Neural cell (in vitro differentiated cells): ENCODE measurements at regions not wholly inside any gene's neighbourhood (a gene's known extent, or its start where the extent isn't known, plus 50 kb on each side); places are given as distances from the start of the nearest gene placed in this dataset.

Experiments
- H2AFZ ChIP-seq: fragments of 200-600, 300-800 bp; sonication (generic), shearing (Covaris generic); 2 replicates; pipeline ENCODE4 v1.6.0; 2014; ENCODE audit warnings: low read depth, mild to moderate bottlenecking, antibody characterized with exemption, low read length, moderate library complexity
- H3F3A ChIP-seq: fragments of 200-600 bp; shearing (Covaris generic); 2 replicates; pipeline ENCODE4 v1.6.1; 2016; ENCODE audit warnings: mild to moderate bottlenecking, moderate library complexity, mixed read lengths, antibody characterized with exemption, low read length; ENCODE audit not compliant: insufficient read depth, poor library complexity, severe bottlenecking
- H3K27ac ChIP-seq: fragments of 200-600, 300-800 bp; sonication (generic), shearing (Covaris generic); 2 replicates; pipeline ENCODE4 v1.5.1; 2014; ENCODE audit warnings: mild to moderate bottlenecking, low read length, moderate library complexity
- H3K27me3 ChIP-seq: fragments of 300-800, 200-600 bp; sonication (generic), shearing (Covaris generic); 2 replicates; pipeline ENCODE4 v1.6.0; 2014; ENCODE audit warnings: mild to moderate bottlenecking, low read depth, low read length, moderate library complexity; ENCODE audit not compliant: insufficient read depth
- H3K36me3 ChIP-seq: fragments of 300-800, 200-600 bp; sonication (generic), shearing (Covaris generic); 2 replicates; pipeline ENCODE4 v1.5.1; 2014; ENCODE audit warnings: mild to moderate bottlenecking, antibody characterized with exemption, low read length, moderate library complexity; ENCODE audit not compliant: insufficient read depth
- H3K4me2 ChIP-seq: fragments of 300-800, 200-600 bp; sonication (generic), shearing (Covaris generic); 2 replicates; pipeline ENCODE4 v1.6.0; 2014; ENCODE audit warnings: mild to moderate bottlenecking, low read length
- H3K4me3 ChIP-seq: fragments of 300-800, 200-600 bp; sonication (generic), shearing (Covaris generic); 2 replicates; pipeline ENCODE4 v1.5.1; 2014; ENCODE audit warnings: mild to moderate bottlenecking, low read length, moderate library complexity
- H3K79me2 ChIP-seq: fragments of 200-600 bp; shearing (Covaris generic); replicated peaks from 2 replicates; pipeline ENCODE4 v1.6.0; 2014; ENCODE audit warnings: mild to moderate bottlenecking, low read length, moderate library complexity; ENCODE audit not compliant: insufficient read depth
- H3K9ac ChIP-seq: fragments of 300-800, 200-600 bp; sonication (generic), shearing (Covaris generic); 2 replicates; pipeline ENCODE4 v1.6.1; 2016; ENCODE audit warnings: mild to moderate bottlenecking, low read length, mixed read lengths
- H3K9me2 ChIP-seq: fragments of 200-600 bp; shearing (Covaris generic); 2 replicates; pipeline ENCODE4 v1.6.1; 2016; ENCODE audit warnings: mild to moderate bottlenecking, low read length, mixed read lengths; ENCODE audit not compliant: insufficient read depth
- H3K9me3 ChIP-seq: fragments of 200-600, 300-800 bp; sonication (generic), shearing (Covaris generic); 2 replicates; pipeline ENCODE4 v1.6.1; 2016; ENCODE audit warnings: mild to moderate bottlenecking, mixed run types, low read length, moderate library complexity, mixed read lengths
- H4K20me1 ChIP-seq: fragments of 200-600 bp; shearing (Covaris generic); 2 replicates; pipeline ENCODE4 v1.6.1; 2016; ENCODE audit warnings: mild to moderate bottlenecking, mixed run types; ENCODE audit not compliant: insufficient read depth
- CTCF ChIP-seq: fragments of 450-650 bp; IDR thresholded peaks from 2 replicates; pipeline ENCODE4 v1.5.1; 2014; ENCODE audit warnings: antibody characterized with exemption, mild to moderate bottlenecking, moderate library complexity; ENCODE audit not compliant: poor library complexity, severe bottlenecking
- EP300 ChIP-seq: fragments of 450-650 bp; conservative IDR thresholded peaks from 2 replicates; pipeline ENCODE4 v1.6.1; 2014; ENCODE audit warnings: antibody characterized with exemption, mild to moderate bottlenecking, moderate library complexity; ENCODE audit not compliant: poor library complexity, severe bottlenecking
- EZH2 ChIP-seq: fragments of 200-600, 300-800 bp; shearing (Covaris generic), sonication (generic); IDR thresholded peaks from 2 replicates; pipeline ENCODE4 v1.6.1; 2014; ENCODE audit warnings: antibody characterized with exemption, low read length, borderline replicate concordance, mild to moderate bottlenecking; ENCODE audit not compliant: insufficient read depth, poor library complexity, severe bottlenecking
- MXI1 ChIP-seq: fragments of 450-650 bp; conservative IDR thresholded peaks from 2 replicates; pipeline ENCODE4 v1.6.1; 2014; ENCODE audit warnings: antibody characterized with exemption, mild to moderate bottlenecking; ENCODE audit not compliant: poor library complexity, severe bottlenecking
- POLR2AphosphoS5 ChIP-seq: IDR thresholded peaks from 2 replicates; pipeline ENCODE4 v1.6.1; 2012
- RAD21 ChIP-seq: fragments of 450-650 bp; conservative IDR thresholded peaks from 2 replicates; pipeline ENCODE4 v1.6.1; 2014; ENCODE audit warnings: antibody characterized with exemption, mild to moderate bottlenecking, moderate library complexity
- REST ChIP-seq: IDR thresholded peaks from 2 replicates; pipeline ENCODE4 v1.6.1; 2012; ENCODE audit warnings: borderline replicate concordance
- SMC3 ChIP-seq: fragments of 450-650 bp; conservative IDR thresholded peaks from 2 replicates; pipeline ENCODE4 v1.6.1; 2014; ENCODE audit warnings: antibody characterized with exemption, mild to moderate bottlenecking, moderate library complexity; ENCODE audit not compliant: poor library complexity
- TAF1 ChIP-seq: IDR thresholded peaks from 2 replicates; pipeline ENCODE4 v1.6.1; 2012; ENCODE audit warnings: low read depth

GRCh38 chr5:112581811-112582320, 155.8 kb upstream of the APC start:
- no peaks in the 10 kb centered on the region for H3F3A ChIP-seq
- no peaks in the 10 kb centered on the region for H3K79me2 ChIP-seq
- no peaks in the 10 kb centered on the region for H3K9me2 ChIP-seq
- no peaks in the 10 kb centered on the region for H3K27me3 ChIP-seq
- TF ChIP-seq TAF1 (no peak), EZH2 (no peak), RAD21 (no peak), MXI1 (no peak), SMC3 (no peak), POLR2AphosphoS5 (no peak), REST (no peak), CTCF (no peak), EP300 (no peak)
- H2AFZ ChIP-seq, result no peak overlapping the region
- no peak overlapping the region for H3K4me2 ChIP-seq
- no peaks in the 10 kb centered on the region for H4K20me1 ChIP-seq
- H3K4me3 ChIP-seq, result no peak overlapping the region
- no peak overlapping the region for H3K27ac ChIP-seq
- no peak overlapping the region for H3K9ac ChIP-seq
- H3K36me3 ChIP-seq, result no peaks in the 10 kb centered on the region
- H3K9me3 ChIP-seq, result no peaks in the 10 kb centered on the region

GRCh38 chr5:112583166-112583565, 154.5 kb upstream of the APC start:
- no peaks in the 10 kb centered on the region for H4K20me1 ChIP-seq
- no peaks in the 10 kb centered on the region for H3K27me3 ChIP-seq
- no peak overlapping the region for H2AFZ ChIP-seq
- no peaks in the 10 kb centered on the region for H3K9me3 ChIP-seq
- H3K36me3 ChIP-seq, result no peaks in the 10 kb centered on the region
- no peak overlapping the region for H3K4me2 ChIP-seq
- no peaks in the 10 kb centered on the region for H3K79me2 ChIP-seq
- H3F3A ChIP-seq, result no peaks in the 10 kb centered on the region
- no peak for TF ChIP-seq CTCF
- no peak for TF ChIP-seq REST
- no peak for TF ChIP-seq MXI1
- no peak for TF ChIP-seq POLR2AphosphoS5
- TF ChIP-seq TAF1, result no peak
- no peak for TF ChIP-seq EP300
- TF ChIP-seq RAD21, result no peak
- no peak for TF ChIP-seq EZH2
- TF ChIP-seq SMC3, result no peak
- H3K9ac ChIP-seq, result no peak overlapping the region
- no peaks in the 10 kb centered on the region for H3K9me2 ChIP-seq
- H3K4me3 ChIP-seq, result no peak overlapping the region
- H3K27ac ChIP-seq, result no peak overlapping the region
